ENCODE measurements at regions not wholly inside any gene's neighbourhood (a gene's known extent, or its start where the extent isn't known, plus 50 kb on each side); places are given as distances from the start of the nearest gene placed in this dataset.

GRCh38 chr20:40265825-40266533, 423.1 kb downstream of the MAFB start:
- DNase-seq, result no peak

GRCh38 chr20:40262219-40262618, 426.8 kb downstream of the MAFB start:
- no peak for DNase-seq

- DNase-seq, result no peak
Measured at GRCh38 chr20:40258931-40259330, 430.1 kb downstream of the MAFB start.

GRCh38 chr20:40257763-40258162, 431.3 kb downstream of the MAFB start:
- no peak for DNase-seq

GRCh38 chr20:40255365-40255764, 433.7 kb downstream of the MAFB start:
- no peak for DNase-seq

GRCh38 chr20:40254023-40254772, 434.8 kb downstream of the MAFB start:
- DNase-seq, result no peak

- DNase-seq, result no peak
Measured at GRCh38 chr20:40251284-40251932, 437.6 kb downstream of the MAFB start.

- DNase-seq, result no peak
Measured at GRCh38 chr20:40249805-40250204, 439.2 kb downstream of the MAFB start.

GRCh38 chr20:40245829-40246228, 443.2 kb downstream of the MAFB start:
- no peak for DNase-seq

GRCh38 chr20:40244286-40244685, 444.8 kb downstream of the MAFB start:
- no peak for DNase-seq

GRCh38 chr20:40241596-40242343, 447.3 kb downstream of the MAFB start:
- no peak for DNase-seq

GRCh38 chr20:40238511-40238910, 450.5 kb downstream of the MAFB start:
- DNase-seq, result no peak

- DNase-seq, result no peak
Measured at GRCh38 chr20:40234593-40234992, 454.4 kb downstream of the MAFB start.

GRCh38 chr20:40233406-40233805, 455.6 kb downstream of the MAFB start:
- no peak for DNase-seq

GRCh38 chr20:40232756-40233155, 456.3 kb downstream of the MAFB start:
- DNase-seq, result no peak

GRCh38 chr20:40232273-40232672, 456.8 kb downstream of the MAFB start:
- no peak for DNase-seq

- no peak for DNase-seq
Measured at GRCh38 chr20:40230486-40230885, 458.6 kb downstream of the MAFB start.

GRCh38 chr20:40225596-40225995, 463.4 kb downstream of the MAFB start:
- DNase-seq, result no peak

- DNase-seq, result no peak
Measured at GRCh38 chr20:40223810-40224209, 465.2 kb downstream of the MAFB start.

GRCh38 chr20:40218971-40219370, 470.1 kb downstream of the MAFB start:
- DNase-seq, result no peak

GRCh38 chr20:40218316-40218969, 470.6 kb downstream of the MAFB start:
- no peak for DNase-seq

- DNase-seq, result no peak
Measured at GRCh38 chr20:40207655-40208054, 481.4 kb downstream of the MAFB start.

GRCh38 chr20:40205971-40206370, 483.1 kb downstream of the MAFB start:
- no peak for DNase-seq
